NCI-H345 (cell line): ENCODE measurements at regions not wholly inside any gene's neighbourhood (a gene's known extent, or its start where the extent isn't known, plus 50 kb on each side); places are given as distances from the start of the nearest gene placed in this dataset.
"Not testable (repeated sequence)": the region's sequence is repeated elsewhere in the genome, so short reads cannot be mapped to it uniquely, and the experiment has no call there.

ENCODE experiments used
- DNase-seq: peaks from one replicate; lab custom pipeline; 2025; lab: John Stamatoyannopoulos, UW

DNA sequence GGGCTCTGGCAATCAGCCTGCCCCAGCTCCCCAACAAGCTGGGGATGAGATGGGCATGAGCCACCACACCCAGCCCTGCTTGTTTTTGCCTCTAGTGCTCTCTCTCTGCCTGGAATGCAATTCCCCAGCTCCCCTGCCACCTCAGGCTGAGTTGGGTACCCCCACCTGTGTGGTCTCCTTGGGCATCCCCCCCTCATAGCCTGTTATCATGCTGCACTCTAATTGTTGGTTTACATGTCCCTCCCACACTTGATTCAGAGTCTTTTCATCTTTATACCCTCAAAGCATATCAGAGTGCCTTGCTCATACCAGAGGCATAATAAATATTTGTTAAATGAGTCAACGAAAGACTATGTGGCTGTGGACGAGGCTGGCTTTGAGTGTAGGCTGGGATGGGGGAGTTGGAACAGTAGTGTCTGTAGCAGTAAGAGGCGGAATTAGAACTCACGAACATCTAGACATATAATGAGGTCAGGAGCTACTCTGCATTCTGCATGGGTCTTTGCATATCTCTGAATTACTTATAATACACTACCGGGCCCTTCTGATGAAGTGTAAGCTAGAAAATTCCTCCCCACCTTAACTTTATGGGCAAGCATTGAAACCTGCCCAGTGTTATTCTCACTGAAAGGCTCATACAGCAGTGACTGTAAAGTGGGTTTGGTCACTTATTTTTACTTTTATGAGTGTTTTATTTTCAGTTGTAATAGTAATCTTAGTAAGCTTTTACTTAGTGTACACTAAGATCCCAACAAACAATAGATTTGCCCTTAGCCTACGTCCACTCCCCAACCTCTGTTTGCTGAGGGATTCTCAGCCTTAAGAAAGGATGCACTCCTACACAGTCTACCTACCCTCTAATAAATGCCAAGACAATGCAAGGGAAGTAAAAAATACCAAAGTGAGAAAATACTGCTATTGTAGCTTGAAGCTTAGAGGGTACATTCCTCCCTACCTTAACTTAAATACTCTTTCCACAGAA, 58.7 kb downstream of the EDN1 start:
- no peak for DNase-seq

DNA sequence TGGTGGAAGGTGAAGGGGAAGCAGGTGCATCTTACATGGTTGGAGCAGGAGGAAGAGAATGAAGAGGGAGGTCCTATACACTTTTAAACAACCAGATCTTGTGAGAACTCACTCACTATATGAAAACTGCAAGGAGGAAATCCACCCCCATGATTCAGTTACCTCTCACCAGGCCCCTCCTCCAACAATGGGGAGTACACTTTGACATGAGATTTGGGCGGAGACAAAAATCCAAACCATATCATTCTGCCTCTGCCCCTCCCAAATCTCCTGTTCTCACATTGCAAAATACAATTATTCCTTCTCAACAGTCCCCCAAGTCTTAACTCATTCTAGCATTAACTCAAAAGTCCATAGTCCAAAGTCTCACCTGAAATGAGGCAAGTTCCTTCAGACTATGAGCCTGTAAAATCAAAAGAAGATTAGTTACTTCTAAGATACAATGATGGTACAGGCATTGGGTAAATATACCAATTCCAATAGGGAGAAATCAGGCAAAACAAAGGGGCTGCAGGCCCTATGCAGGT, 60.5 kb downstream of the EDN1 start:
- no peak for DNase-seq

DNA sequence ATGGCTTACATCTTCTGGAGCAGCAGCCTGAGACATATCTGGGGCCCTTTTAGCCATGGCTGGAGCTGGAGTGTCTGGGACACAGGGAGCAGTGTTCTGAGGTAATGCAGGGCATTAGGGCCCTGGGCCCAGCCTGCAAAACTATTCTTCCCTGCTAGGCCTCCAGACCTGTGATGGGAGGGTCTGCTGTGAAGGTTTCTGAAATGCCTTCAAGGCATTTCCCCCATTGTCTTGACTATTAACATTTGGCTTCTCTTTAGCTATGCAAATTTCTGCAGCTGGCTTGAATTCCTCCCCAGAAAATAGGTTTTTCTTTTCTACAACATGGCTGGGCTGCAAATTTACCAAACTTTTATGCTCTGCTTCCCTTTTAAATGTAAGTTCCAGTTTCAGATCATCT, 61.5 kb downstream of the EDN1 start:
- DNase-seq = no peak

DNA sequence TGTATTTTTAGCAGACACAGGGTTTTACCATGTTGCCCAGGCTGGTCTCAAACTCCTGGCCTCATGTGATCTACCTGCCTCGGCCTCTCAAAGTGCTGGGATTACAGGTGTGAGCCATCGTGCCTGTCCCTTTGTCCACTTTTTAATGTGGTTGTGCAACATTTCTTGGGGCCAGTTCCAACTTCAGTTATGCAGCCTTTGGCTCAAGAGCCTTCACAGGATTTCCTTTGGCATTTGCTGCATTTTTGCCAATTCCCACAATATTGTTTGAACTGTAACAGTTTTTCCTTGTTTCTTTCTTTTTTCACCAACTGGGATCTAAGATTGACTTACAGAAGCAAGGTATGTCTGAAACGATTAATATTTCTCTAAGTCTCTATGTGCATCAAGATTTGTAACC, 63.6 kb downstream of the EDN1 start:
- no peak for DNase-seq

DNA sequence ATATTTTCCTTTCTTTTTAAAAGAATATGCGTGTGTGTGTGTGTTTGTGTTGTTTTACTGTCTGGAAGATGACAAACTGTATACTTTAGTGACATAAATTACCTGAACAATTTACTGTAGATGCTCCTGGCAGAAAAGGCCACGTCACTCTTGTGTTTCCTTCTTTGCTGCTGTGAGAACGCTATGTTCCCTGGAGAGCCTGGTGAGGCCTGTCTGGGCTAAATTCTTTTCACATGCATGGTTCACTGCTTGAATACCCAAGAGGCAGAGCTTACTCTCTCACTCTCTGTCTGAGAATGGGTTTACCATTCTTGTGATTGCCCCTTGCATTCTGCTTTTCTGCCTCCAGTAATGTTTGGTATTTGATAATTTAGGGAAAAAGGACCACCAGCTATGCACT, 64.3 kb downstream of the EDN1 start:
- DNase-seq = no peak

DNA sequence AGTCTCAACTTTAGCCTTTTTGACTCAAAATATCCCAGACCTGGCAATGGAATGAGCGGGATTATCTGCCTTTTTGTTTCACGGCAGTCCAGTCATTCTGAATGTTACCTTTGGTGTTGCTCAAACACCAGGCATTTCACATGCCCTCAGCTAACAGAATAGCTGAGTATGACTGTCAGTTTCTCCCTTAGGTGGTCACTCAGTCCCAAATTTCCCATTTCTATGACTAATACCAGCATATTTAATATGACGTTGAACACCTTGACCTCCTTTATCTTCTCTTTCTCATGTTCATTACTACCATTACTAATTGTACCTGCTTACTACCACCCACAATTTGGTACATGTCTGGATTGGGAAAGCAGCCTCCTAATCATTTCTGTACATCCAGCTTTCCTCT, 65.2 kb downstream of the EDN1 start:
- no peak for DNase-seq

DNA sequence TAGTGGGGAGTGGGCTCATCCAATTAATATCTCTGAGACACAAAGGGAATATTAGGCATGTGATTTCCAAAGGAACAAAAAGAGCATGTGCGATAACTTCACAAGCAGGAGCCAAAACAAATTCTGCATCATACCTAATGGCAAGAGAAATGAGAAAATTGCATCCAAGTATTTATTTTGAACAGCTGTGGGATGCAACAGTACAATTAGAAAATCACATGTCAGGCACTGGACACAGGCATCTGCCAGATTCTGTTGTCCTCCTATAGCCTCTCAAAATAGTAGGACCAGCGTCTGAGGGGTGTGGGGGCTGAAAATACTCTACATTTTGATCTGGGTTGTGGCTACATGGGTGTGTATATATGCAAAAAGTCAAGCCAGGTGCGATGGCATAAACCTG, 66.3 kb downstream of the EDN1 start:
- DNase-seq = no peak

DNA sequence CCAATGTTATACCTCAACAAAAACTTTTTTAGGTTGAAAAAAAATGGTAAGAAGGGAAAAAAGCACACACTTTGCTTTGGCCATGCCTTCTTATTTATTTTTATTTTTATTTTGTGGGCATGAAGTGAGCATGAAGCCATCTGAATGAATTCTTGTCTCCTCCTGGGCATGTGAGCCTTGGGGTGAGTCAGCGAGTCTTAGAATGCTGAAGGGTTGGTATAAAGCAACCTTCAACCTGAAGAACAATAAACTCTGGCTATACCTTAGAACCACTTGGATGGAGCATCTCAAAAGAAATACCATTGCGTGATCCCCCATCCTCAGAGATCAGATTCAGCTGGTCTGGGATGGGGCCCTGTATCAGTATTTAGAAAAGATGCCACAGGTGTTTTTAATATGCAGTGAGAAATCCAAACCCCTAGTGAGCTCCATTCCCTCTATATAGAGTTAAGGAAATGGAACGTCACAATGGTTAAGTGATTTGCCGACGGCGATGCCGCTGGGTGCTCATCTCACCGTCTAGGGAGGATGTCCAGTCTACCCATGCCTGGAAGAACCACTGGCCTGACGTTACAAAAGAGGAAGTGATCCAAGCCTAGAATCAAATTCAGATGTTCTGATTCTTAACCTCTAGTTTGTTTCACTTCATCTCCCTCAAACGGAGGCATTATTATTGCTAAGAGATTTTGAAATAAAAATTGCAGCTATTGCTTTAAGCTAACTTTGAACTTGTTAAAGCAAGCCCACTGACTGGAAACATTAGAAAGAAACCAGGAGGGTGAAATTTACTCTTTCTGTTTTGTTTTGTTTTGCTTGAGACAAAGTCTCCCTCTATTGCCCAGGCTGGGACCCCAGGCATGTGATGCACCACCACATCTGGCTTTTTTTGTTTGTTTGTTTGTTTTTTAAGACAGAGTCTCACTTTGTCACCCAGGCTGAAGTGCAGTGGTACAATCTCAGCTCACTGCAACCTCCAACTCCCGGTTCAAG, 67.1 kb downstream of the EDN1 start:
- DNase-seq = no peak

DNA sequence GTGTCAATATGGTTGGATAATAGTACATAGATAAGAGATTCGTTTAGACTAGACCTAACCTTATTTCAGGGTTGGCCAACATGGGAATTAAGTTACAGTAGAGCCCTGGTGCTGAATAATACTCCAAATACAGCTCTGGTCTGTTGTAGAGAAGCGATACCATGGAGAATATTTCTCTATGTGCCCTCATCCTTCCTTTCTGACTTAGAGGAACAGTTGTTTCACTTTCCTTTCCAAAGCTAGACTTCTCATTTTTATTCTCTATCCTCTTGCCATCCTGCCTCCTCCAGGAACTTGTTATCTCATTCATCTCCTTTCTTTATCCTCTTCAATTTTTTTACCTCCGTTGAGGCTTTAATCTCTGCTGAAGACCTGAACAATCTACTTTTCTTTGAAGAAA, 68.9 kb downstream of the EDN1 start:
- no peak for DNase-seq

DNA sequence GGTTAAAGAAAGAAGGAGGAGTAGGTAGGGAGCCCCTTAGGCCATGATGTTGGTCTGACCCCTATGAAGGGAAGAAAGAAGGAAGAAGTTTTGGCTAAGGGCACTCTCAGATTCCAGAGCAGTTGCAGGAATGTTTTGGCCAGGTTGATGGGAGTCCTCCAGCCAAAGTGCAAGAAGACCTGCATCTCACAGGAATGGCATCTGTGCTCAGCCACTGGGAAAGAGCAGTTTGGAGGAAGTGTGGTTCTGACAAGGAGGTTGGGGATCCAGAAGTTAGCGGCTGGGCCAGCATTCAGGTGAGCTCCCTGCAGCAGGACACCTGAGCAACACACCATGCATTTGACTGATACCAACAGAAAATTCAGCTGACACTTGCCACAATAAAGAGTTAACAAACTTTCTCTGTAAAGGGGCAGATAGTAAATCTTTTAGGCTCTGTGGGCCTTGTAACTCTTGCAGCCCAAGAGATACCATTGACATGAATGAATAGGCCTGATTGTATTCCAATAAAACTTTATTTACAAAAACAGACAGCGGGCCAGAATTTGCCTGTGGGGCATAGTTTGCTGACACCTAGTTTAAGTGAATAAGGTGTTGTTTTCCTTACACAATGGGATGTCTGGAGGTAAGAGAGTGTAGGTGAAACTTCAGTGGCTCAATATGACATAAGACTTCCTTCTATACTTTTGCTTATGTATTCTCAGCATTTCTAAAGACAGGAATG, 71.0 kb downstream of the EDN1 start:
- no peak for DNase-seq

DNA sequence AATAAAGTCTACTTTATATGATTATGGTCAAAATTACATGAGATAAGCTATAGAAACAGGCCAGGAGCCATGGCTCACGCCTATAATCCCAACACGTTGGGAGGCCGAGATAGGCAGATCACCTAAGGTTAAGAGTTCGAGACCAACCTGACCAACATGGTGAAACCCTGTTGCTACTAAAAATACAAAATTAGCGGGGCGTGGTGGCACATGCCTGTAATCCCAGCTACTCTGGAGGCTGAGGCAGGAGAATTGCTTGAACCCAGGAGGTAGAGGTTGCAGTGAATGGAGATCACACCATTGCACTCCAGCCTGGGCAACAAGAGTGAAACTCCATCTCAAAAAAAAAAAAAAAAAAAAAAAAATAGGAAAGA, 73.1 kb downstream of the EDN1 start:
- DNase-seq = not testable (repeated sequence)

DNA sequence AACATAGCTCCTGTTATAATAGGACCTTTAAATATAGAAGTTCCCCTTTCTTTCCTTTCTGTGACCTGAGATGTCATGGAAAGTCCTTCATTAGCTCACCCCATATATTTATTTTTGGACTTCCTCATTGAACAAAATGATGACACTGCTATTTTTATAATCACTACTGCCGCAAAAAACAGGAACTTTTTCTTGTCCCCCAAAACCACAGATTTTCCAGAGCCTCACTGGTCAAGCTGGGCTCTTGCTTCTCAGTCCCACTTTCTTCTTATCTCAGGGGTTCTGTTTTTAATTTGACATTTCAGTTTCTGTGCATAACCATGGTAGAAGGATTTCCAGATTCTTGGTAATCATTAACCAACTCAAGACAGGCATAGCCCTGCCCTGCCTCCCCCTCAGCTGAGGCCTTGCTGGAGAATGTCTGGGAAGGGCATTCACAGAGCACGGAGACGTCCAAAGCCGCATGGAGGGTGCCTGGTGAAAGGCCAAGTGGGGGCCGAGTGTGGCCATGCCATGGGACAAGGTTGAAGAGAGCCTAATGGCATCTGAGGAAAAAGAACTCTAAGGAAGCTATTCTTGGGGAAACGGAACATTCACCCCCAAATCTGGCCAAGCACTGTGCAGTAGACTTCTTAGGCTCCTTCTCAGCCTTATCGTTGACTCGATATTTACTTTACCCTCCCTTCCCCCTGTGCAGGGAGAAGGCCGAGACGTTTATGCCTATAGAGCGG, 73.7 kb downstream of the EDN1 start:
- DNase-seq = no peak

DNA sequence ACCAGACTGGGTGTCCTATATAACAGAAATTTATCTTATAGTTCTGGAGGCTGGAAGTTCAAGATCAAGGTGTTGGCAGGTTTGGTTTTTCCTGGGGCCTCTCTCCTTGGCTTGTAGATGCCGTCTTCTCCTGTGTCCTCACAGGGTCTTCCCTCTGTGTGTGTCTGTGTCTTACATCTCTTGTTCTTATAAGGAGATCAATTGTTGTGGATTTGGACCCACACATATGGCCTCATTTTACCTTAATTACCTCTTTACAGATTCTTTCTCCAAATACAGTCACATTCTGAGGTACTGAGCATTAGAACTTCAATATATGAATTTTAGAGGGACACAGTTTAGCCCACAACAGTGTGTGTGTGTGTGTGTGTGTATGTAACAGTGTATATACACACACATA, 74.5 kb downstream of the EDN1 start:
- DNase-seq = no peak

DNA sequence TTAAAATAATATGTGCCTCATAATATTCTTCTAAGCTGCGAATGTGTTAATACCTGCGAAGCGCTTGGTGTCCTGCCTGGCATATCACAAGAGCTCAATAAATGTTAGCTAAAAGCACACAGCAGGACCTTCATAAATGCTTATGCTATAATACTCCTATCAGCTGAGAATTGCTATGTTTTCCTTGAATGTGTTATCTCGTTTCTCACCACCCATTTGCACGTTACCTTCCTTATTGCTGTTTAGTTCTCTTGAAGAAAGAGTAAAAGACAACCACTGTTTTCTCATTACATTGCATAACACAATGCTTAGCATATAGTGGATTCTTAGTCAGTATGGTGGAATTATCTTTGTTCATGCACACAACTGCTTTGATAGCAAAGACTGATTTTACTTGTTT, 76.6 kb downstream of the EDN1 start:
- DNase-seq = no peak

DNA sequence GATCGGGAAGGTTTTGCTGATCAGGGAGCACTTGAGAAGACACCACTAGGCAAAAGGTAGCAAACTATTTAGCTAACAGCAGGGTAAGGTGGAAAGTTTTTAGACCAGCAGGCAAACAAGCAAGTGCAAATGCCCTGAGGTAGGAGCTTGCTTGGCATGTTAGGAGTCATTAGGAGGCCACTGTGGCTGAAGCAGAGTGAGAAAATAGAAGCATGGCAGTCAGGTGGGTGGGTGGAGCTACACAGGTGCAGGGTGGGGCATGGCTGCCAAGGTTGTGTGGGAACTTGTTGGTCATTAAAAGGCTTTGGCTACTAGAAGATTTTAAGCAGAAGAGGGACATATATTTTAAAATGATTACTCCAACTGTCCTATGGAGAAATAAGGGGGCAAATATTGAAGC, 77.3 kb downstream of the EDN1 start:
- no peak for DNase-seq

DNA sequence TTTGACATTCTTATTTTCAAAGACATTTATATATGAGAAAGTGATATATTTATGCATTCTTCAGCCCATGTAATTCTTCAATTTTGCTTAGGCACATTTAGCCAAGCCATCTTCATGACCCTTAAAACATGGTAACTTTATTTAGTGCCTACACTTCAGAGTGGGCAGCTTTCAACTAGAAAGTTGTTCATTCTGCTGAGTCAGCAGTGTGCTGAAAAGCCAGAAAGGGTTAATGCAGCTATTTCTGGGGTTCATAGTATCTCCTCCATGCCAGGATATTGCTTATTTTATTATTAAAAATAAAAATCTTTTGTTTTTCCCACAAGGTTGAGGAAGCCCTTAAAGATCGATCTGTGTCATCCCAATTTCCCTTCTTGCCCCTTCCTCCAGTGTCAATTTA, 79.2 kb downstream of the EDN1 start:
- DNase-seq = no peak

DNA sequence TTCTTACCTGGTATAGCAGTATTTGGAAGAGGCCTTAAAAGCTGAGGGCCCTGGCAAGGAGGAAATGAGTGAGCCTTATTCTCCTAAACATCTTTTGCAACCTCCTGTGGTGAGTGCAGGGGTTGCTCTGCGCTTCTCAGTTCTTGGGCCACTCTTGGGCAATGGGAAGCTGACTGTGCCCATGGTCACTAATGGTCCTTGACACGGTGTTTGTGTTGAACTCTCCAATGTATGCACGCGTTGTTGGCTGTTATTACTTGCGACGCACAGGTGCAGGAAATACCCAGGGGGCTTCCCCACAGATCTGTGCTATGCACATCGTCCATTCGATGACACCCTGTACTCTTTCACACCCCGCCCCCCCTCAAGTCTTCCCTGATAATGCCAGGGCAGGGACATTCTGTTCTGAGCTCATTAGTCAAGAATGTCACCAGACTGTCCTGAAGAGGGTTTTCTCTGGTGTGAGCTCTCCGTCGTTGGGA, 79.7 kb downstream of the EDN1 start:
- no peak for DNase-seq

DNA sequence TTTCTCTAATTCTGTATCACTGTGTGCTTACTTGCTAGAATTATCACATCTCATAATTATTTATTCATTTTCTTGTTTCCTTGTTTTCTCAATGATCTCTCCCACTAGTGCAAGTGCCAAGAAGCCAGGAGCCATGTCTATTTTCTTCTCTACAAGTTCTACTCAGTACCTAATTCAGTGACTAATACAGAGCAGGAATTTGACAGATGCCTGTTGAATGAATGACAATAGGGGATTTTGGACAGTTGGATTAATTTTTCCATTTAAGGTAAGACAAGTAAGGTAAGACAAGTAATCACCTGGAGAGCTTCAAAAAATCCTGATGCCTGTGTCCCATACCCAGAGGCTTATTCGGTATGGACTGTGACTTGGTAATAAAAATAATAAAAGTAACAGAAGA, 81.0 kb downstream of the EDN1 start:
- DNase-seq = no peak

DNA sequence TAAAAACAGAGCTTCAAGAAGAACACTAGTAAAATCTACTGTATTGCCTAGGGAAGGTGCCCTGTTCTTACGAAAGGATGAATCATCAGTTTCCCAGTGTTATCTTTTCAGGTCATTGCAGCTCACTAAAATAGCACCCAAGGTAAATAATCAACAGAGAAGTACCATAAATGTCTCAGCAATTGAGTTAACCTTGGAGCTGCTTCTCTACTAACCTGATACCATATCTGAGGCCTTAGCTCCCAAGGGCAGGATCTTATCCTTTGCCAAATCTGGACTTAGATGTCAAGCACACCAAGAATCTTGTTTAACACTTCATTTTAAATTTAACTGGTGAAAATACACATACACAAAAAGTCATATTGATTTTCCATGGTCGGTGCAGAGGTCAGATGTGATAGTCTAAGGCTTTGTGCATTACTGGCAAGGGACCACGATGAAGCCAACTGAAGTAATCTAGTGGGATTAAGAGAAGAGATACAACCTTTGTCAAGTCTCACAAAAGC, 81.5 kb downstream of the EDN1 start:
- no peak for DNase-seq

DNA sequence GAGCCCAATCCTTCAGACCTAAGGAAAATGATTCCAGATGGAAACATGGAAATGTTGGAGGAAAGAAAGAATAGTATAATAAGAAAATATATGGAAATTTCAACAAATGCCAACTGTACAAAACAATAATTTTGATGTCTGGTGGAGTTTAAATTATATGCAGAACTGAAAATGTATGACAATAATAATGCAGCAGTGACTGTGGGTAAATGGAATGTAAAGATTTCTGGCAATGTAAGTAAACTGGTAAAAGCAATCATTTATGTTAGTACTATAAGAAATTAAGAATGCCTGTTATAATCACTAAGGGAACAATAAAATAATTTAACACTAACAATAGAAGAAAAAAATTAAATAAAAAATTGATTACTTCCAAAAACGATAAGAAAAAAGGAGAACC, 89.0 kb downstream of the EDN1 start:
- no peak for DNase-seq

DNA sequence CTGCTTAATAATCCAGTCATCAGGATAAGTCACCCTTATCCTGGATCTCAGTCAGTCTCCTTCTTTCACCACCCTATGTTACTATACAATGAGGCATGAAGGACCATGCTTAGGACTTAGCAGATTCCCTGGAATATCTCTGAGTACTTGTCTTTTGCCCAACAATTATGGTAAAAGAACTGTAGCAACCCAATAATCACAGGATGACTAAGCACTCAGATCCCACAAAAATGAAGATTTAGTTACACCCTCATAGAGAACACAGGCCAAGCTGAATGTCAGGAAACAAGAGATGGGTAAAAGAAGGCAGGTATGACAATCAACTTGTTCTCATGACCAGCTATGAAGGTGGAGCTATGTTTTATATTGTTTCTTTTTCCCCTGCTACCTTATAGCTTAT, 91.4 kb downstream of the EDN1 start:
- DNase-seq = no peak
